ENCODE measurements at regions not wholly inside any gene's neighbourhood (a gene's known extent, or its start where the extent isn't known, plus 50 kb on each side); places are given as distances from the start of the nearest gene placed in this dataset.

DNA sequence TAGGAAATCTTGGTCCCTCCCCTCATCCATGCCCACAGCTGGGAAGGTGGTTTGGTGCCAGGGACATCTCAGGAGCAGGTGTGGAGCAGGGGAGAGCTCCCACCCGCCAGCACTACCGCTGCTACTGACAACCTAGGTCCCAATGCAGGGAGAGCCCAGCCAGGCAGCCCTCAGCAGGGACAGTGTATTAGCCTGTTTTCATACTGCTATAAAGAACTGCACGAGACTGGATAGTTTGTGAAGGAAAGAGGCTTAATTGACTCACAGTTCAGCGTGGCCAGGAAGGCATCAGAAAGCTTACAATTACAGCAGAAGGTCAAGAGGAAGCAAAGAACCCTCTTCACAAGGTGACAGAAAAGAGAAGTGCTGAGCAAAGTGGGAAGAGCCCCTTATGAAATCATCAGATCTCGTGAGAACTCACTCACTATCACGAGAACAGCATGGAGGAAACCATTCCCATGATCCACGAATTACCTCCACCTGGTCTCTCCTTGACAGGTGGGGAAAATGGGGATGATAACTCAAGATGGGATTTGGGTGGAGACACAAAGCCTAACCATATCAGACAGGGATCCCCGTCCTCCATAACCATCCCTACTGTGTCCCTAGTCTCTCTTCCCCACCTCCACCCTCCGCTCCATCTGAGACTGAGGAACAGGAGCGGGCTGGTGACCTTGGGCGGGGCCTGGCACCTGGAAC, 218.6 kb downstream of the TBC1D2B start:
- TF ChIP-seq GATA2 (IDR thresholded peaks at IDR 0.05; ENCODE audit: low read depth, low read length) (no peak), GATA3 (IDR thresholded peaks at IDR 0.05; ENCODE audit: low read depth, low read length) (no peak)
